SK-N-MC (cell line): ENCODE measurements at regions not wholly inside any gene's neighbourhood (a gene's known extent, or its start where the extent isn't known, plus 50 kb on each side); places are given as distances from the start of the nearest gene placed in this dataset.

Experiments used
- EZH2 ChIP-seq: fragments of 200-600 bp; sonication (generic); IDR thresholded peaks from one replicate; pipeline ENCODE4 v1.6.1; 2017; ENCODE audit warnings: antibody characterized with exemption
- FOXP2 ChIP-seq: optimal IDR thresholded peaks from 2 replicates; pipeline ENCODE3; 2011; ENCODE audit warnings: mild to moderate bottlenecking, moderate library complexity; ENCODE audit not compliant: insufficient read depth; ENCODE audit errors: extremely low read length, control extremely low read depth
- POLR2AphosphoS5 ChIP-seq: IDR thresholded peaks from 2 replicates; pipeline ENCODE4 v1.6.1; 2012; ENCODE audit warnings: mild to moderate bottlenecking, low read depth, low read length, borderline replicate concordance

GRCh38 chr1:59179673-59180072 lies 117.2 kb upstream of the FGGY start:
- no peak for TF ChIP-seq POLR2AphosphoS5
- no peak for TF ChIP-seq EZH2
- TF ChIP-seq FOXP2: no peak
